NCI-H345 (cell line): ENCODE measurements at regions not wholly inside any gene's neighbourhood (a gene's known extent, or its start where the extent isn't known, plus 50 kb on each side); places are given as distances from the start of the nearest gene placed in this dataset.

Source experiments
- DNase-seq: peaks from one replicate; lab custom pipeline; 2025; lab: John Stamatoyannopoulos, UW

DNA sequence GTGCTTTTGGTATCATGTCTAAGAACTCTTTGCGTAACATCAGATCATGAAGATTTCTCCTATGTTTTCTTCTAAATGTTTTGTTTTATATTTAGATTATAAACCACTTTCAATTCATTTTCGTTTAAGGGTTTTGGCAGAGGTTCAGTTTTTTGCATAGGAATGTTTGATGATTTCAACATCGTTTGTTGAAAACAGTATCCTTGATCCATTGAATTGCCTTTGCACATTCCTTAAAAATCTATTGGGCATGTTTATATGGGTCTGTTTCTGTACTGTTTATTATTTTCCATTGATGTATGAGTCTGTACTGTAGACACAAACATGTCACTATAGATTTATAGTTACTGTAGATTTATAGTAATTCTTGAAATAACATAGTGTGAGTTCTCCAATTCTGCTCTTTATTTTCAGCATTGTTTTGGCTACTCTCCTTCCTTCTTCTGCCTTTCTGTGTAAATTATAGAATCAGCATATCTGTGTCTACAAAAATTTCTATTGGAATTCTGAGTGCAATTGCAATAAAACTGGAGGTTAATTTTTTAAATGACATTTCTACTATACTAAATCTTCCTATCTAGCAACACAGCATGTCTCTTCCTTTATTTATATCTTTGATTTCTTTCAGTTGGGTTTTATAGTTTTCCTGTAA, 374.0 kb downstream of the SV2B start:
- DNase-seq = no peak

DNA sequence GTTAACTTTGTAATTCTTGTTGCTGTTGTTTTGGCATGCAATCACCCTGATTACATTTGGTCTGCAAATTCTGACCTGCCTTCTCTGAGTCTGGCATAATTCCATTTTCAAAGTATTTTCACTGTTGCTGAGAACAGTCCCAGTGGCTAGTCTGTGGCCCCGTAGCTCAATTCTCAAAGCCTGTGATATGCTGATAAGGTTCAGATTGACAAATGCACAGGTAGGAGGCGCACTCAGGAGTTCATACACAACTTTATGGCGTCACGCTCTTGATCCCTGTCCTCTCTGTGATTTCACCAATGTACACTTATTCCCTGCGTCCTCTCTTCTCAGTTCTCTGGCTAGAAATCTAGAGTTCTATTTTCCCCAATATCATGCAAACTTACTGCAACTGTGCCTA, 376.6 kb upstream of the SLCO3A1 start:
- DNase-seq = no peak

DNA sequence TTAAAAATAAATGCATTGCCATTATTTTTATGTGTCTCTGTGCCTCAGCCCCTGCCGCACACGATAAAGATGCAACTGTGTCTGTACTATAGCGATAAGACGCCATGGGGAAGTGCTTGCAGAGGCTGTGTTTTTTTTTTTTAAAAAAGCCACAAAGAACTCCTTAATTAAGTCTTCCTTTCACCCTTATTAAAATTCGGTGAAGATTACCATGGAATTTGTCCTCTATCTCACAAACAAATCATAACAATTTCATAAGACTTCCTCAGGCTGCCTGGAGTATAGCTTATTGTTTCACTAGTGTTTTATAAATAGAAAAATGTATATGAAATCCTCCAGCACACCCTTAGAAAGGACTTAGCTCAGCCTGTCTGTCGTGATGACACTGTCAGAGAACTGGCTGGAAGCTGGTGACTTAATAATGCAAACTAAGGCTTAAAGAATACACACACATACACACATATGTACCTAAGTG, 374.8 kb upstream of the SLCO3A1 start:
- DNase-seq = no peak

DNA sequence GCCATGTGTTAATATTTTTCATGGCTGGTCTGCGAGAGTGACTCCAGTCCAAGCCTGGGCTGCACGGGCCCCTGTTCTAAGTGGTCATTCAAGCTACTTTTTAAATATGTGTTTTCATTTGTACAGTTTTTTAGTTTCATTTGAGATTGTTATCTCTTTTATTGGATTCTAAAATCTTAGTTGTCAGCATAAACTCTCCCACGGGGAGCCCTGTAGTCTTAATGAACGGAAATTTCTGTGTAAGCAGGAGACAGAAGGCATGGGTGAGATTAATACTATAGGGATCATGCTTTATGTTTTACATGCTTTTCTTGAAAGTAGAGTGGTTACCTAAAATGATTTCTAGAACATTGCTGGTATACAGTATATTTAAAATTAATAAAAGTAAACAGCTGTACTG, 373.1 kb upstream of the SLCO3A1 start:
- DNase-seq = no peak

DNA sequence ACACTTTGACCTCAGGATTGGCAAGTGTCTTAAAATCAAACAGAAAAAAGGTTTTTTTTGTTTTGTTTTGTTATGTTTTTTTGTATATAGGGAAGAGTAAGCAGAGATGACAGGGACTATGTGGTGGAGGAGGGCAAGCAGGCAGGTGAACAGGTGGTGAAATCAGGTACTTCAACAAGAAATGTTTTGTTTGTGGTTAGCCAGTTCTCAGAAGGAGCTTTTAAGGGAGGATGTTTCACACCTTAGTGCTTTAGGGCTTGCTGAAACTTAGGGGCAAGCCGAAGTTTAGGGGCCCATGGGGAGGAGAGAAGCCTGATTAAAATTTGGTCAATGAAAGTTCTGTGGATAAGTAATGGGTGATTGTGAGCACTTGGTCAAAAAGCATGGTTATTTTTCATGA, 370.7 kb upstream of the SLCO3A1 start:
- DNase-seq = no peak

DNA sequence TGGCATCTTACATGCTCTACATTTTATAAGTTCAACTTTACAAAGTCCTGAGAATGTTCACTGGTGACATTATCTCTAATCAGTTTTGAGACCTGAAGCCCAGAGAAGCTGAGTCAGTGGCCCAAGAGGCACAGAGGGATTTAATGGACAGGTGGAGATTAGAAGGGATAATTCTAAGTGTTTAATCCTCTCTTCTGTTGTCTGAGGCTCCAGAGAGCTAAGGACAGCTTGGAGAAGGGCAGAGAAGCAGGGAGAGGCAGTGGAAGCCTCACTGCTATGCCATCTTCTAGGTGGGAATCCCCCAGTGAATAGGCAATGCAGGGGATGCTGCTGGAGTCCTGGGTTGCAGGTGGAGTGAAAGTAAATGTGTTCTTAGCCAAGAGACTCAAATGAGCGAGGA, 369.4 kb upstream of the SLCO3A1 start:
- no peak for DNase-seq

DNA sequence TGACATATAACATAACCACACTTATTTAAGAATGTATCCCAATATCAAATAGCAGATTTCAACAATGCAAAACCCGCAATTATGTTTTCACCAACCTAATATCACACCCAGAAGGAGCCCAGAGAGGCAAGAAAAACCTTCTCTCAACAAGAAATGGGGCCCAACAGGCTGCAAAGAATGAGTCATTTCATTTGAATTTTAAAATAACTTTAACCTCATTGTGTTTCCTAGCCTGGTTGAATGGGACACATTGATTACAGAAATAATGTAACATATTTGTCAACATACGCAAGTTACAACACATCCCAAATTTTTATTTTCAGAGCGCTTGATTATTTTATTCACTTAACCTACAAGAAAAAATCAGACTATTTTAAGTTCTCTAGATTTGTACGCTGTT, 365.1 kb upstream of the SLCO3A1 start:
- DNase-seq = no peak

DNA sequence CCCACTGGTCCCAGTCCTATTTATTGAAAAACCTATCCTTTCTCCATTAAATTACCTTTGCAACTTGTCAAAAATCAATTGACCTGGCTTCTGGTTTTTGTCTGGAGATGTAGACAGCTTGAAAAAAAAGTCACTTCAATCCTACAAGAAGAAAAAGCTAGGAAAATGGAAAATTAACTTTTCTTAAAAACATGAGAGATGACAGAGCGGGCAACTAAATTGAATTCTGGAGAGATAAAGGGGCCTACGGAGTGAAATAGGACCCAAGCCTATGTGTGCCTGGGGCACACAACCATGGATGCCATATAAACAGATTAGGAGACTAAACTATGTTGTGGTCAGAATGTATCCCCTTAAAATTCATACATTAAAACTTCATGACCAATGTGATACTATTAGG, 363.3 kb upstream of the SLCO3A1 start:
- no peak for DNase-seq

DNA sequence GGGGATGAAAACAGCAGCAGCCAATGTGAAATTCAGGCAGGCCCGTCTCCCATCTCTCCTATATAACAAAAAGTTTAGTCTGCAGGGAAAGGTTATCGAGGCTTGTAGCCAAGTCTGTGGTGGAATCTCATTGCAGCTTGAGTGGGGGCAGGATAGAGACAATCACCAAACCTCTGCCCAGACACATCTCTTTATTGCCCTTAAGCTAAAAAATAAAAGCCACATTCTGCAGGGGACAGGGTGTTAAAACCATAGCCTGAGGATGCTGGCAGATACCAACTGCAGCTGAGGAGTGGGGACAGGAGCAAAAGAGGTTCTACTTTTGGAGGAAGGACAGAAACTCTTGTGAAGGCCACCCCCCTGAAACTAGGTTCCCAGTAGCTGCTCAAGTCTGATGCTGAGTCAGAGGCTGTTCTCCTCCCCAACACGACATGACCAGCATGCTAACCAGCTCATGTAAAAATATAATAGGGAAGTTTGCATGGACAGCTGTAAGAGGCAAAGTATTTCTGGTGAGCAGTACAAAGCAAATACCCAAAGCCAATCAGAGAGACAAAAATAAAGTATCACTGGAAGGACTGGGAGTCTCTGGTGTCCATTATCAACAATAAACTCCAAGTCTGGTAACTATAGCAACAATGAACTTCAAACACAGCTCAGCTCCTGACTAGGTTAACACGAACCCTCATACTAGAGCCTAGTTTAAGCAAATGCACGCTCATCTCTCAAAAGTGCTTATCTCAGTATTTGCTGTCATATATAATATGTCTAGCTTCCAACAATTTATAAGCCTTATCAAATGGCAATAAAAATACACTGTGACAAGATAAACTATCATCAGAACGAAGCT, 362.2 kb upstream of the SLCO3A1 start:
- no peak for DNase-seq

DNA sequence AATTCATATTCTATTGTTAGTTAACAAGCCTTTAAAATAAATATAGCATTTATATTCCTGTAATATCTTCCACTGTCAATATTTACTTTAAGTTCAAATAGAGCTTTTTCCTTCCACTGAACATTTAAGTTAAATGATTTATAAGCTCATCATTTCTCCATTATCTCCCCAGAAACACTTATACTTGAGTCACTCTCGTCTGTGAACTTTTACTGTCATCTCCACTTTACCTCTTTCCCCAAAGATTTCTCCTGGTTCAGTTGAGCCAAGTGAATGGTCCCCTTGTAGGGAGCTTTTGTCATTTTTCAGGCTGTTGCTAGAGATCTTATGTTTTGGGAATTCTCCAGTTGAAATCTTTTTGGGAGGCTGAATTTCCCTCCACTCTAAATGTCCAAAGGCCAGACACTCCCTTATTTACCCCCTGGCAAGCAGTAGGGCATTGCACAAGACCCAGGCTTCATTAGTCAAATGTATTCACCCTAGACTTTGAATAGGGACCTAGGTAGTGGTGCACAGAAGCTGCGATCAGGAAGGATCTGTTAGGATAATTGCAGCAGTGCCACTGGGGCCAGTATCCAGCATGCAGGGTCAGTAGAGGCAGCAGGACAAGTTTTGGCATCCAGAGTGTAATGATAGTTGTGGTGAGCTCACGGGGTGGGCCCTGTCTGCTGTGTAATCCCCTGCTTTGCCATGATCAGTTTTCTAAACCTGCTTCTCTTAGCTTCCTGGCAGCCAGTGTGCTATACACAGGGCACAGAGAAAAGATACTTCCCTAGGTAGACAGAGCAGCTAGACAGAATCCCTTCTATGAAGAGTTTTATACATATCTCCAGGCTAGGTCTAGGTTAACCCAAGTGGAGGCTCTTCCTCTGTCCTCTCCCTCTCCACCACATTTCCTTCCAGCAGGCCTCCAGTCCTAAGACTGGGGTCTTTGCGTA, 356.5 kb upstream of the SLCO3A1 start:
- no peak for DNase-seq

DNA sequence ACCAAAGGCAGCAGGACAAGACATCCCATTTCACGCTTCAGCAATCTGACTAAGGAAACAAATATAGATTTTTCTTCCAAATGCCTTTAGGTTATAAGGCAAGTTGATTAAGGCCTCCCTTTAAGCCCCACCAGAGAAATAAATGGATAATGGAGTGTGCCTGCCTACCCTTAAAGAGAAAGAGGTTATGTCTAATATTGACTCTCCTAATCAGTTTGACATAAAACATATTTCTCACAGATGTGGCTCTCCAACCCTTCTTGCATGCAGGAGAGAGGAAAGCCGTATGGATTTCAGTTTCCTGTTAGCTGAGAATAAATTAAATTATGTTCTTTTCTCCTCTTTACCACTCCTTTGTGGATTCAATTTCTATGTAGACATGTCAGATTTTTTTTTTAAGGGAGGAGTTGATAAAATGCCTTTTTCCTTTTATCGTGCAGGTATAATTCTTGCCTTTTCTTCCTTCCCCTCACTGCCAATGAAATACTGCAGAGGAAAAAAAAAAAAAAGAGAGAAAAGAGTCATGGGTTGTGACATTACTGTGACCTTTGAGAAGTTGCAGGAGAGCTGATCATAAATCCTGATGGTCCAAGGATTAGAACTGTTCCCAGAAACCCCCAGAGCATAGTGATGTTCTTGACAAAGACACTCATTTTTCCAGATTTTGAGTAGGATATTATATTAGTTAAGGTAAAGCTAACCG, 355.3 kb upstream of the SLCO3A1 start:
- DNase-seq = no peak

DNA sequence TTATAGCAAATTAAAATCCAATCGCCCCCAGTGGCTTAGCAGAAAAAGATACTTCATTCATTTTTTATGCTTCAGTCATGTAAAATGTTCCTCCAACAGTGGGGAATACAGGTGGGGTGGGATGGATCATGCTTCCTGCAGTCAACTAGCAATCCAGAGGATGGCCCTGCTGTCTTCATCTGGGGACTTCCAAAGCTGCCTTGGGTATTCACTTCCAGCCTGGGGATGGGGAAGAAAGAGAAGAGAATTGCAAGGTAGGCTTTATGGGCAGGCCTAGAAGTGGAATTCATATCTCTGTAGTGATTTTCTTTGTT, 354.8 kb upstream of the SLCO3A1 start:
- DNase-seq = no peak

DNA sequence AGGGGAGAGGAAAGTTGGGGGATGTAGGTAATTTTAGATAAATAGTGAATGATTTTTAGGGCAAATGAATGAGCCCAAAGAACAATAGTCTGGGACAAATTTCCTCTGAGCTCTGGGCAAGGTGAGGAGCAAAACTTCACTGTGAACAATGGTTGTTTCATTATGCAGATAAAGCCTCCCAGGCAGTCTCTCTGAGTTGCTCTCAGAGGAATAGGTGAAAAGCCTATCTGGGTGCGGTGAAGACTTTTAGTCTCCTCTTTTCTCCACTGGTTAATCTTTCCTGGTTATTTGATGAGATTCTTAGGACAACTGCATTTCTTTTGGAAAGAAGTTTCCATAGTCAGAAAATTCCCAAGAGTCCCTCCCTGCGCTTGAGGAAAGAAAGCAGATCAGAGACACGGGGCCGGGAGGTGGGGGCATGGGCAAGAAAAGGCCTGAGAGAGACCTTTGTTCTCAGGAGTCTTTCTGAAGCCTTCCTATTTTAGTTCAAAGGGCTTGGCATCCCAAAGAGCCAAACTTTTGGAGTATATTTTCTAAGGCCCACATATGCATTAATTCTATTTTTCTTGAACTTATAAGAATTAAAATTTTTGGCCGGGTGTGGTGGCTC, 353.6 kb upstream of the SLCO3A1 start:
- DNase-seq = no peak

DNA sequence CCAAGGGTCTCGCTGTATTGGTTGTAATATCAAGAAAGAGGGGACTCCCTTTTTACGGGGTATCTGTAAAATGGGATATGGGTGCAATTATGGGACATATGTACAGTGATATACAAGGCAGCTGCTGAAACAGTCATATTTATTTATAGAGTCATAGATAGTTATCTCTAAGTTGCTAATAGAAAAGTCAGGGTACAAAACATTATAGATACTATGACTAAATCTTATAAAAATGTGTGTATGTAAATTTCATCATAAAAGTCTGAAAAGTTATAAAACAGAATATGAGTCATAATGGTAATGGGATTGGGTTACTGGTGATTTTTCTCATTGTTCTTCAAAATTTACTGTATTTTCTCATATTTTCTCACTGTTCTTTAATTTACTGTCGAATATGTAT, 344.9 kb upstream of the SLCO3A1 start:
- DNase-seq = no peak

DNA sequence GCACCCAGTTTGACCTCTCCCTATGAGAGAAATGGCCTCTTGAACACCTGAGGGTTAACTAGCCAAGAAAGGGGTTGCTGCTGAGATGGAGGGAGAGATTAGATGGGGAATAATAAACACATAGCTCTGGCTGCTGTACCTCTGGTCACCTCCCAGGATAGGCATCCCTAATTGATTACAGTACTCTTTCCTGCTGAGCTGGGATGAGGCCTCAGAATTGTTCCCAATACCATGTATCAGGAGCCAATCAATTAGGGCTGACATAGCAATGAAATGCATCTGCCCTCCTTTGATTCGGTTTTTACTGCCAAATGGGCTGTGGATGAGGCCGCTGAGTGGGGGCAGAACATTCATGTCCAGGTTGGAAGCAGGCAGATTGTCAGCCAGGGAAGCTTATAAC, 339.4 kb upstream of the SLCO3A1 start:
- DNase-seq = no peak

DNA sequence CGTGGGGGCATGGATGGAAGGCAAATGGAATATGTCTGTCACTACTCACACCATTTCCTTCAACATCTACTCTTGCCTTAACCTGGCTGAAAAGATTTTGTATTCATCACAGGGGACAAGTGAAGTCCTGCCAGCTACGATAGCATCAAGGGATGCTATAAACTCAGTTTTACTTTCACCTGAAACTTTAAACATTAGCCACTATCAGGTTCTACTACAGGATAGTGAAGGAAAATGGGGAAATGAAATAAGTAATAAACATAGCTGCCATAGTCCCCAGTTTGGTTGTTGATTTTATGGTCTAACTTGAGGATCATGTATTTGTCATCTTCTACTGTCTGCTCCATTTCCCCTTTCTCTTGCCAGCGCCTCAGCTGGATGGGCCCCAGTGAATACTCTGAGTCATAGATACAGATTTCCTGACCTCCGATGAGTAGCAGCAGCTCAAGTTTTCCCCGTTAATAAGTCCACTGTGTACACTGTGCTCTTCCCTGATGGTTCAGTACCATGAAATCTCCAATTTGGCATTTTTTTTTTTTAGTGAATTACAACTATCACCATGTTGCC, 338.2 kb upstream of the SLCO3A1 start:
- DNase-seq = no peak

DNA sequence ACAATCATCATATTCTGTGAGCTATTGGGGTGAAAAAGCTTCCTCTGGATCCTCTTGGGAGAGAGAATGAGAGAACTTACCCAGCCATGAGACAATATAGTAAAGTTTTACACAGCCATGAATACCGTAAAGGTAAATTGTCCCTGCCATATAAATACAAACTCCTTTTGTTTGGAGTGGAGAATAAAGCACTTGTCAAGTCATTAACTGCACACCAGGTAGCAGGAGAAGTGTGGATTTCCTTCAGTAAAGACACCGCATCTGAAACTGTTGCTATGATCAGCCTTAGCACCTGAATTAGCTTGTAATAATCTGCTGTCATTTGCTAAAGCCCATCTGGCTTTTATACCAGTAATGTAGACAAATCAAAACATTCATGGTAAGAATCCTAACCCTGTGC, 336.6 kb upstream of the SLCO3A1 start:
- DNase-seq = peak; percentile 69

DNA sequence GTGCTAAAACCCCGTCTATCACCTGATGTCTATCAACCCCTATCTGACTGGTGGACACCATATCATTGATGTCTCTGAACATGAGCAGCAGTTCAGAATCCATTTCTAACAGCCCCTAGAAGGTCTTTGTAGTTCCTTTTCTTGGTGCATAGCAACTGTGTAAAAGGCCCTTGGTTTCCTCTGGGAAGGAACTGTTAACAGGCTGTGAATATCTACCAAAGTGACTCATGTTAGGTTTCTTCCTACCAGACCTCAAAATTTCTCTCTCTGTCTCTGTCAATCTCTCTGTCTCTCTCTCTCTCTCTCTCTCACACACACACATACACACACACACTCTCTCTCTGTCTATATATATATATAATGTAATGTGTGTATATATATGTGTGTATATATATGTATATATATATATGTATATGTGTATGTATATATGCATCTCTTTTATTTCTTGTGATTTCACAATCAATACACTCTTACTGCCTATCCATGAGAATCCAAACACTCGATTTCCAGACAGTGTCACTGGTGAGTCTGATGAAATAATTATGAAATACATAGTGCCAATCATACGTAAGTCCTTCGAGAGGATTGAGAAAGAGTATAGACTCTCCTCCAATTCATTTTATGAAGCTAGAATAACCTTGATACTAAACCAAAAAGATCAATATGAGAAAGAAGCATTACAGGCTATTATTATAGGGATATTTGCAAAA, 335.9 kb upstream of the SLCO3A1 start:
- DNase-seq = no peak

DNA sequence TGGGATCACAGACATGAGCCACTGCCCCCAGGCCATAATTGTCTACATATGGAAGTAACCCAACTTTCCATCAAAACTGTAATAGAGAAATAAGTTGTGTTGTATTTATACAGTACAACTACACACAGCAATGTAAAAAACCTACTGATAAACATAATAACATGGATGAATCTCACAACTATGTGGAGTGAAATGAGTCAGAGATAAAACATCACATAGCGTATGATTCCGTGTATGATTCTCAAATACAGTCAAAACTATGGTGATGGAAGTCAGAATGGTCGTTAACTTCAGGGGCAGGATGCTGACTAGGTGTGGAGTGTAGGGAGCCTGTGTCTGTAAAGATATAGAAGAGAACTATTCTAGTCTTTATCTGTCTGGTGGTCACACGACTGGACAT, 332.7 kb upstream of the SLCO3A1 start:
- DNase-seq = no peak

DNA sequence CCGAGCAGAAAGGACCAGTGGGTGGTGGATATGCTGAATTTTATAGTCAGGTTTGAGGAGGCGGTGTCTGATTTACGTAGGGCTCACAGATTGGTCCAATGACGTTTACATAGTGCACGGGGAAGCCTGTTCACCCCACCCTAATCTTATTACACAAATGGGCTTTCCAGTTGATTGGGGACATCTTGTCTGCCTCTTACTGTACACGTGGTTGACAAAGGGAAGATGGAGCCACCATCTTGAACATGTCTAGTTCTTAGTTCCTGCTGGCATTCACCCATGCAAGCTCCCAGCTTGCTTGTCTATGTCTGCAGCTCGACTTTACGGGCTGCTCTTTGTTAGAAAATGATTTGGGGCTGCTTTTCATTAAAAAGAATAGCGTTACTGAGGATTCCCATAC, 332.0 kb upstream of the SLCO3A1 start:
- DNase-seq = no peak

DNA sequence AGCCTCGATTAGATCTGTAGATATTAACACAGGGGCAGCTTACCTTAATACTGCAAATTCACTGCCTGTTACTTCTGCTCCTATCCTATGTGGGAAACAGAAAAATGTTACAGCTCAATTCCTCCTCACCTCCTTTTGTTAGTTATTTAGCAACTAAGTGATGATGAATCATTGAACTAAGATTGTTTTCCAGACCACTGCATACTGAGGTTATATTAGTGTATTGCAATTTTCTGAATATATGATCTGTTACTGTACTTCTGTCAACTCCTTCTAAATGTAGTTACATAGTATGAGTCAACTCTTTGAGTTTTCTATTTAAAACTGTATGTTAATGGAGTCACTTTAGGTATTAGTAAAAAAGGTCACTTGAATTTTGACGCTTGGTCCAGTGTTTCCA, 331.5 kb upstream of the SLCO3A1 start:
- no peak for DNase-seq
